Lower leg skin (tissue), 3 donors: ENCODE measurements at regions not wholly inside any gene's neighbourhood (a gene's known extent, or its start where the extent isn't known, plus 50 kb on each side); places are given as distances from the start of the nearest gene placed in this dataset.

Source experiments
- POLR2A ChIP-seq, 2 donors: fragments of 450-650 bp; IDR thresholded peaks; one replicate each; pipeline ENCODE4 v1.6.1; 2016 to 2017; ENCODE audit warnings: antibody characterized with exemption in 2 of 2, mild to moderate bottlenecking in 1 of 2, moderate library complexity in 1 of 2
- TF ChIP-seq, protein P1 (sequence below), 3 donors: fragments of 450-650 bp; IDR thresholded peaks; one replicate each; pipeline ENCODE4 v1.5.1; 2016; ENCODE audit warnings: antibody characterized with exemption in 3 of 3, mild to moderate bottlenecking in 3 of 3, moderate library complexity in 2 of 3

DNA sequence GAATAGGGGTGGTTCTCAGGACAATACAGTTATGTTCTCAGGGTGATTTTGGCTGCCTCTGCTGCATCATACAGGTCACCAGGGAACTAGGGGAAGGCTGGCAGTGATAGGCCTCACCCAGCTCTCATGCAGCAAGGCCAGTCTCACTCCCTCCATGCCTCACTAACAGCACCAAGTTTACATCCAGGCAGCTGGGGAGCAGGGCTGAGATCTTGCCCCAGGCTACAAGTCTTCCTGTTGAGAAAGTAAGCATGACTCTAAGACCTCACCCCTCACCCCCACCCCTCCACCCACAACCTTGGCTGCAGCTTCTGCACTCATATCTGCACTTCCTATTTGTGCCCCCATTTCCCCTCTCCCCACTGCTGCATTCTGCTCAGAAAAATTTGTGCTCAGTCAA, 481.2 kb downstream of the ACTL7B start:
- TF ChIP-seq, protein P1, sequence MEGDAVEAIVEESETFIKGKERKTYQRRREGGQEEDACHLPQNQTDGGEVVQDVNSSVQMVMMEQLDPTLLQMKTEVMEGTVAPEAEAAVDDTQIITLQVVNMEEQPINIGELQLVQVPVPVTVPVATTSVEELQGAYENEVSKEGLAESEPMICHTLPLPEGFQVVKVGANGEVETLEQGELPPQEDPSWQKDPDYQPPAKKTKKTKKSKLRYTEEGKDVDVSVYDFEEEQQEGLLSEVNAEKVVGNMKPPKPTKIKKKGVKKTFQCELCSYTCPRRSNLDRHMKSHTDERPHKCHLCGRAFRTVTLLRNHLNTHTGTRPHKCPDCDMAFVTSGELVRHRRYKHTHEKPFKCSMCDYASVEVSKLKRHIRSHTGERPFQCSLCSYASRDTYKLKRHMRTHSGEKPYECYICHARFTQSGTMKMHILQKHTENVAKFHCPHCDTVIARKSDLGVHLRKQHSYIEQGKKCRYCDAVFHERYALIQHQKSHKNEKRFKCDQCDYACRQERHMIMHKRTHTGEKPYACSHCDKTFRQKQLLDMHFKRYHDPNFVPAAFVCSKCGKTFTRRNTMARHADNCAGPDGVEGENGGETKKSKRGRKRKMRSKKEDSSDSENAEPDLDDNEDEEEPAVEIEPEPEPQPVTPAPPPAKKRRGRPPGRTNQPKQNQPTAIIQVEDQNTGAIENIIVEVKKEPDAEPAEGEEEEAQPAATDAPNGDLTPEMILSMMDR (IDR thresholded peaks at IDR 0.05) = no peak
- no peak for TF ChIP-seq POLR2A (IDR thresholded peaks at IDR 0.05)
